Heart right ventricle (tissue), 16 donors: ENCODE measurements at regions not wholly inside any gene's neighbourhood (a gene's known extent, or its start where the extent isn't known, plus 50 kb on each side); places are given as distances from the start of the nearest gene placed in this dataset.

Experiments
- ATAC-seq, 8 donors: fragments of 200-7000 bp; cut with Tn5 transposase; one replicate each; pipeline ENCODE4 v1.9.1; 2020; ENCODE audit warnings: mild to moderate bottlenecking in 8 of 8, moderate library complexity in 8 of 8, moderate number of reproducible peaks in 1 of 8
- DNase-seq, 2 donors: peaks; one replicate each; pipeline ENCODE4 v3.0.0-alpha.2; 2020
- H3K27ac ChIP-seq, 10 donors: fragments of 200-600 bp; sonication (generic) in 2 of 10; one replicate each; pipeline versions ENCODE4 v1.5.0 to v1.8.0; 2020 to 2022; ENCODE audit warnings: mild to moderate bottlenecking in 3 of 10
- H3K27me3 ChIP-seq, 7 donors: fragments of 200-600 bp; one replicate each; pipeline ENCODE4 v1.8.0; 2021 to 2022; ENCODE audit warnings: mild to moderate bottlenecking in 2 of 7
- H3K36me3 ChIP-seq, 9 donors: fragments of 200-600 bp; sonication (generic) in 1 of 9; one replicate each; pipeline versions ENCODE4 v1.5.0 to v1.8.0; 2020 to 2022; ENCODE audit warnings: mild to moderate bottlenecking in 2 of 9
- H3K4me1 ChIP-seq, 9 donors: fragments of 200-600 bp; sonication (generic) in 1 of 9; one replicate each; pipeline versions ENCODE4 v1.5.0 to v1.8.0; 2020 to 2022; ENCODE audit warnings: mild to moderate bottlenecking in 4 of 9
- H3K4me3 ChIP-seq, 10 donors: fragments of 200-600 bp; sonication (generic) in 2 of 10; one replicate each; pipeline versions ENCODE4 v1.5.0 to v1.8.0; 2020 to 2022; ENCODE audit warnings: mild to moderate bottlenecking in 7 of 10, moderate library complexity in 2 of 10
- H3K9me3 ChIP-seq, 11 donors: fragments of 200-600 bp in 10 of 11; sonication (generic) in 2 of 11; one replicate each; pipeline versions ENCODE4 v1.5.0 to v1.8.0; 2013 to 2022; ENCODE audit warnings: mild to moderate bottlenecking in 2 of 11, control low read depth in 1 of 11, moderate library complexity in 1 of 11
- CTCF ChIP-seq, 9 donors: fragments of 200-600 bp; sonication (generic) in 2 of 9; IDR thresholded peaks; one replicate each; pipeline versions ENCODE4 v1.5.0 to v1.8.0; 2021 to 2022; ENCODE audit warnings: antibody characterized with exemption in 9 of 9, mild to moderate bottlenecking in 5 of 9, moderate library complexity in 1 of 9
- WGBS, 2 donors: extraction: QIAGEN DNeasy Blood & Tissue Kit; methylation state at CpG; one replicate each; pipeline ENCODE4 v1.1.7; 2013; ENCODE audit warnings: inconsistent platforms in 1 of 2; 5-methylcytosine and 5-hydroxymethylcytosine counted together
- intact Hi-C, 10 donors: fragments of 100-400 bp; cut with DNase I; formaldehyde crosslinking; loops; one replicate each; pipeline versions ENCODE4 v1.11.1 to v1.14.2; 2022
- donor health status: Arrhythmogenic right ventricular cardiomyopathy.
- donor health status: ischemic (EF 13 %, LVEDD 7.1; RV severe dilation, severe dysfunction).
- donor health status: healthy with polysubstance abuse.
- donor health status: DM: no; HTN: yes; CAD: no.
- donor health status: DM: no; HTN: no; CAD: no.
- donor health status: ischemic (EF 25% LVEDD 6.9; RV normal size, moderate dysfunction).
- donor health status: ischemic (EF 25% LVEDD 5.7; RV mildly dilated, moderate dysfunction).
- donor health status: healthy.
- donor health status: DM: yes; HTN: yes; CAD: no.
- donor health status: Ischemic cardiomyopathy.
- donor health status: ischemic (EF 35%, LVEDD 5.7; RV mildly dilated, moderate dysfunction).
- donor health status: nonischemic (EF 11% LVEDD 7.7; RV severe dilation, severe dysfunction).
- donor health status: DM: yes; HTN: yes; CAD: no.
- donor health status: PGD.
- donor health status: ischemic (EF 29% LVEDD 5.4; RV normal size, mild dysfunction).
- donor health status: nonischemic (EF 23%, LVEDD 6.1; RV moderate dilation, normal function).

GRCh38 chr6:15945593-15946159 lies 183.2 kb upstream of the MYLIP start:
- no peak for ATAC-seq
- Histone ChIP-seq H3K4me1 (peaks cover 0 to 8% (median 3%) of the 10 kb centered on the region in 9 donors), H3K4me3 (no peak overlapping the region), H3K27me3 (no peaks in the 10 kb centered on the region), H3K36me3 (no peaks in the 10 kb centered on the region), H3K9me3 (peaks cover 0 to 4% (median 0%) of the 10 kb centered on the region in 11 donors), H3K27ac (no peak overlapping the region)
- intact Hi-C loops, result no loop called here
- DNase-seq, result no peak
- WGBS, 2 donors, result 68 to 71% methylated on average over 2 of the region's 2 CpGs
- no peak for TF ChIP-seq CTCF (IDR thresholded peaks at IDR 0.05)

- DNase-seq (no peak), ATAC-seq (peak in 3 of 8 donors; percentile 29 to 50 (median 46))
- H3K9me3 ChIP-seq, result peaks cover 0 to 8% (median 0%) of the 10 kb centered on the region in 11 donors
- WGBS, 2 donors, result 66 to 76% methylated on average over 4 of the region's 4 CpGs
- H3K4me1 ChIP-seq, result no peaks in the 10 kb centered on the region
- H3K27me3 ChIP-seq, result no peaks in the 10 kb centered on the region
- H3K36me3 ChIP-seq, result no peaks in the 10 kb centered on the region
- no peak overlapping the region for H3K27ac ChIP-seq
- H3K4me3 ChIP-seq, result no peak overlapping the region
- intact Hi-C loops, result no loop called here
- no peak for TF ChIP-seq CTCF (IDR thresholded peaks at IDR 0.05)
Observed at GRCh38 chr6:15943423-15943822, 185.5 kb upstream of the MYLIP start.

GRCh38 chr6:15941168-15941567 lies 187.7 kb upstream of the MYLIP start:
- ATAC-seq (no peak), DNase-seq (no peak)
- Histone ChIP-seq H3K36me3 (no peaks in the 10 kb centered on the region), H3K4me3 (no peak overlapping the region), H3K27me3 (no peaks in the 10 kb centered on the region), H3K4me1 (no peaks in the 10 kb centered on the region), H3K9me3 (peaks cover 0 to 18% (median 4%) of the 10 kb centered on the region in 11 donors), H3K27ac (no peak overlapping the region)
- intact Hi-C loops, result no loop called here
- TF ChIP-seq CTCF (IDR thresholded peaks at IDR 0.05), result no peak
- 91 to 95% methylated on average over 2 of the region's 2 CpGs for WGBS, 2 donors

- ATAC-seq, result no peak
- H3K4me3 ChIP-seq, result no peak overlapping the region
Observed at GRCh38 chr6:15938107-15938506, 190.8 kb upstream of the MYLIP start.

More at GRCh38 chr6:15938107-15938506, 190.8 kb upstream of the MYLIP start:
- TF ChIP-seq CTCF (IDR thresholded peaks at IDR 0.05), result no peak
- intact Hi-C loops, result no loop called here
- no peaks in the 10 kb centered on the region for H3K27me3 ChIP-seq
- no peak for DNase-seq
- H3K9me3 ChIP-seq, result peaks cover 0 to 18% (median 4%) of the 10 kb centered on the region in 11 donors
- H3K4me1 ChIP-seq, result no peaks in the 10 kb centered on the region
- 86 to 91% methylated on average over 3 of the region's 3 CpGs for whole genome bisulfite sequencing, 2 donors
- H3K27ac ChIP-seq, result no peak overlapping the region
- H3K36me3 ChIP-seq, result no peaks in the 10 kb centered on the region
